ENCODE measurements at regions not wholly inside any gene's neighbourhood (a gene's known extent, or its start where the extent isn't known, plus 50 kb on each side); places are given as distances from the start of the nearest gene placed in this dataset.

DNA sequence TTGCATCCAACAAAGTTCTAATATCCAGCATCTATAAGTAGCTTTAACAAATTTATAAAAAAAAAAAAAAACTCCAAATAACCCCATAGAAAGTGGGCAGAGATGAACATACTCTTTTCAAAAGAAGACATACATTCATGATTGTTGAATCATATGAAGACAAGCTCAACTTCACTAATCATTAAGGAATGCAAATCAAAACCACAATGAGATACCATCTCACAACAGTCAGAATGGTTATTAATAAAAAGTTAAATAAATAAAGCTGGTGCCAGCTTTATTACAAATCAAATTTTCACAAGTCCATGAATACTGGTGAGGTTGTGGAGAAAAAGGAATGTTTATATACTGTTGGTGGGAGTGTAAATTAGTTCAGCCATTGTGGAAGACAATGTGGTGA lies 592.0 kb downstream of the IQCM start:
- no peak for TF ChIP-seq CTCF (IDR thresholded peaks at IDR 0.05; ENCODE audit: low read depth, low read length, missing control alignments)
- no peak for DNase-seq (ENCODE audit: low read depth)
- in situ Hi-C loops (cut with HindIII; ENCODE audit: low sequenced_read_pairs), result no loop called here
- no peak overlapping the region for H3K4me3 ChIP-seq (ENCODE audit: low read depth, low read length)

GRCh38 chr4:149218672-149219071 lies 597.0 kb downstream of the IQCM start:
- H3K4me3 ChIP-seq (ENCODE audit: low read depth, low read length), result no peak overlapping the region
- no peak for TF ChIP-seq CTCF (IDR thresholded peaks at IDR 0.05; ENCODE audit: low read depth, low read length, missing control alignments)
- no peak for DNase-seq (ENCODE audit: low read depth)
- in situ Hi-C loops (cut with HindIII; ENCODE audit: low sequenced_read_pairs), result no loop called here

- DNase-seq (ENCODE audit: low read depth), result no peak
- H3K4me3 ChIP-seq (ENCODE audit: low read depth, low read length), result no peak overlapping the region
- in situ Hi-C loops (cut with HindIII; ENCODE audit: low sequenced_read_pairs), result no loop called here
- no peak for TF ChIP-seq CTCF (IDR thresholded peaks at IDR 0.05; ENCODE audit: low read depth, low read length, missing control alignments)
Measured at GRCh38 chr4:149214301-149214700, 601.3 kb downstream of the IQCM start.

DNA sequence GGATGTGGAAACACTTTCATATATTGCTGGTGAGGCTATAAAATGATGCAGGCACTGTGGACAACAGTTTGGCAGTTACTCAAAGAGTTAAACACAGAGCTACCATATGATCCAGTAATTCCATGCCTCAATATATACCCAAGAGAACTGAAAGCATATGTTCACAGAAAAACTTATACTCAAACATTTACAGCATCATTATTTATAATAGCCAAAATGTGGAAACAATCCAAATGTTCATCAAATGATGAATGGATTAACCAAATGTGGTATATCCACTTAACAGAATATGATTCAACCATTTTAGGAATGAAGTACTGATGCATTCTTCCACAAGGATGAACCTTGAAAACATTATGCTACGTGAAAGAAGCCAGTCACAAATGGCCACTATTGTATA lies 603.8 kb downstream of the IQCM start:
- no peak for DNase-seq (ENCODE audit: low read depth)
- H3K4me3 ChIP-seq (ENCODE audit: low read depth, low read length), result no peak overlapping the region
- TF ChIP-seq CTCF (IDR thresholded peaks at IDR 0.05; ENCODE audit: low read depth, low read length, missing control alignments), result no peak
- in situ Hi-C loops (cut with HindIII; ENCODE audit: low sequenced_read_pairs), result no loop called here

DNA sequence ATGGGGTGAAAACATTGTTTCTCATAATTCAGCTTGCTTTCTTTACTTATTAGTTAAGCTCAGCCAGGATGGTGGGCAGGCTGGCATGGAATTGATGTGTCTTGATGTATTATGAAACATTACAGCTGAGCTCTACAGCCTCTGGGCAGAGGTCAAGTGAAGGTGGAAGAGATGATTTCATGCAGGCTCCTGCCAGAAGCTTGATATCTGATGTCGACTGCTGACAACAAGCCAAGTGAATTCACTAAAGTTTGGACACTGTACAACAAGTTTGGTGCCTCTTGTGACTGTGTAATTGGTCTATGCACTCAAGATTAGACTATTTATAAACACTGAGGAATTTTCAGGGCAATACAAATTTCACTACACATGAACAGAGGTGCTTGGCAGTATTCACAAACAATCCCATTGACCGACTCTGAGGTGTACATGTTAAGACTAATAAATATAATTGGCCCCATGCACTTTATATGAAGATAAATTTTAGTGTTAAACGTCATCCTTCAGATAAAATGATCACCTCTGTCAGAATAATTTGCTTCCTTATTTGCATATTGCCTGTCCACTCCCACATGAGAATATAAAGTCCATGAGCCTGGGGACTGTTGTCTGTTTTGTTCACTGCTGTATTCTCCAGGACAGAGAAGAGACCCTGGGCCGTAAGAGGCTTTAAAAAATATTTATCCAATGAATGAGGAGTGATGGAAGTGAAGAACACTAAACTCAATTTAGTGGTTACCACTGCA lies 612.2 kb downstream of the IQCM start:
- H3K4me3 ChIP-seq (ENCODE audit: low read depth, low read length), result no peak overlapping the region
- TF ChIP-seq CTCF (IDR thresholded peaks at IDR 0.05; ENCODE audit: low read depth, low read length, missing control alignments), result no peak
- peak; percentile 13 for DNase-seq (ENCODE audit: low read depth)
- in situ Hi-C loops (cut with HindIII; ENCODE audit: low sequenced_read_pairs), result no loop called here

GRCh38 chr4:149202117-149202516 lies 613.5 kb downstream of the IQCM start:
- TF ChIP-seq CTCF (IDR thresholded peaks at IDR 0.05; ENCODE audit: low read depth, low read length, missing control alignments), result no peak
- H3K4me3 ChIP-seq (ENCODE audit: low read depth, low read length), result no peak overlapping the region
- in situ Hi-C loops (cut with HindIII; ENCODE audit: low sequenced_read_pairs), result no loop called here
- no peak for DNase-seq (ENCODE audit: low read depth)

Data from astrocyte of the cerebellum (primary cell).